Gastroesophageal sphincter (tissue), 4 donors: ENCODE measurements at regions not wholly inside any gene's neighbourhood (a gene's known extent, or its start where the extent isn't known, plus 50 kb on each side); places are given as distances from the start of the nearest gene placed in this dataset.

Experiments used
- ATAC-seq: fragments of 150-250 bp; one replicate; pipeline ENCODE4 v1.9.1; 2016; ENCODE audit warnings: mild to moderate bottlenecking, moderate library complexity
- H3K27ac ChIP-seq, 4 donors: fragments of 200-600 bp; sonication (generic) in 3 of 4; 1 replicate in 3 of 4; 2 replicates in 1 of 4; pipeline ENCODE4 v1.5.1; 2016 to 2019
- H3K27me3 ChIP-seq: fragments of 200-600 bp; sonication (generic); one replicate; pipeline ENCODE4 v1.5.1; 2019
- H3K36me3 ChIP-seq, 2 donors: fragments of 200-600 bp; sonication (generic); one replicate each; pipeline ENCODE4 v1.5.1; 2019; ENCODE audit warnings: control low read depth in 1 of 2
- H3K4me1 ChIP-seq, 3 donors: fragments of 200-600 bp; sonication (generic); 1 replicate in 2 of 3; 2 replicates in 1 of 3; pipeline ENCODE4 v1.5.1; 2016 to 2019; ENCODE audit warnings: control low read depth in 2 of 3
- H3K4me3 ChIP-seq, 2 donors: fragments of 200-600 bp; sonication (generic); one replicate each; pipeline ENCODE4 v1.5.1; 2019; ENCODE audit warnings: mild to moderate bottlenecking in 1 of 2, moderate library complexity in 1 of 2
- H3K9me3 ChIP-seq, 3 donors: fragments of 200-600 bp; sonication (generic); one replicate each; pipeline ENCODE4 v1.5.1; 2017 to 2019; ENCODE audit warnings: control low read depth in 2 of 3
- CTCF ChIP-seq, 4 experiments: fragments of 200-600 bp in 2 of 4; fragments of 450-650 bp in 2 of 4; sonication (generic) in 1 of 4; IDR thresholded peaks; one replicate each; pipeline ENCODE4 v1.5.1; 2017 to 2019; ENCODE audit warnings: antibody characterized with exemption in 4 of 4, mild to moderate bottlenecking in 2 of 4, moderate library complexity in 2 of 4
- EP300 ChIP-seq: sonication (generic); formaldehyde crosslinking; IDR thresholded peaks from one replicate; pipeline ENCODE4 v1.6.1; 2017; ENCODE audit warnings: antibody characterized with exemption, mild to moderate bottlenecking
- POLR2A ChIP-seq, 2 donors: fragments of 450-650 bp; IDR thresholded peaks; one replicate each; pipeline ENCODE4 v1.6.1; 2017; ENCODE audit warnings: antibody characterized with exemption in 2 of 2, mild to moderate bottlenecking in 2 of 2, moderate library complexity in 1 of 2
- POLR2AphosphoS5 ChIP-seq: sonication (generic); formaldehyde crosslinking; IDR thresholded peaks from one replicate; pipeline ENCODE4 v1.6.1; 2017; ENCODE audit warnings: antibody characterized with exemption
- WGBS, 2 donors: methylation state at CpG; one replicate each; pipeline ENCODE4 v1.1.5; 2018; ENCODE audit warnings: low coverage in 1 of 2; 5-methylcytosine and 5-hydroxymethylcytosine counted together

GRCh38 chr6:23269436-23269835, 700.1 kb downstream of the HDGFL1 start:
- WGBS, 2 donors = 80 to 88% methylated on average over 2 to 3 of the region's 3 CpGs
- Histone ChIP-seq H3K36me3 (no peaks in the 10 kb centered on the region), H3K27me3 (no peaks in the 10 kb centered on the region), H3K4me1 (no peaks in the 10 kb centered on the region), H3K4me3 (no peak overlapping the region), H3K9me3 (no peaks in the 10 kb centered on the region), H3K27ac (no peak overlapping the region)
- ATAC-seq = no peak
- TF ChIP-seq EP300 = no peak
- TF ChIP-seq CTCF (IDR thresholded peaks at IDR 0.05) = no peak
- no peak for TF ChIP-seq POLR2A (IDR thresholded peaks at IDR 0.05)
- no peak for TF ChIP-seq POLR2AphosphoS5

GRCh38 chr6:23272536-23272935, 703.2 kb downstream of the HDGFL1 start:
- Histone ChIP-seq H3K4me3 (no peak overlapping the region), H3K4me1 (no peaks in the 10 kb centered on the region), H3K27me3 (no peaks in the 10 kb centered on the region), H3K9me3 (no peaks in the 10 kb centered on the region), H3K27ac (no peak overlapping the region), H3K36me3 (no peaks in the 10 kb centered on the region)
- TF ChIP-seq EP300 (no peak), CTCF (IDR thresholded peaks at IDR 0.05) (no peak), POLR2AphosphoS5 (no peak), POLR2A (IDR thresholded peaks at IDR 0.05) (no peak)
- ATAC-seq = no peak

GRCh38 chr6:23277521-23278179, 708.3 kb downstream of the HDGFL1 start:
- 70 to 73% methylated on average over 4 of the region's 4 CpGs for WGBS, 2 donors

GRCh38 chr6:23278180-23278532, 708.8 kb downstream of the HDGFL1 start:
- Histone ChIP-seq H3K4me1 (no peaks in the 10 kb centered on the region), H3K27me3 (no peaks in the 10 kb centered on the region), H3K27ac (no peak overlapping the region), H3K4me3 (no peak overlapping the region), H3K36me3 (no peaks in the 10 kb centered on the region), H3K9me3 (no peaks in the 10 kb centered on the region)
- no peak for TF ChIP-seq POLR2A (IDR thresholded peaks at IDR 0.05)
- no peak for TF ChIP-seq EP300
- TF ChIP-seq CTCF (IDR thresholded peaks at IDR 0.05) = no peak
- no peak for TF ChIP-seq POLR2AphosphoS5
- WGBS, 2 donors = 72 to 95% methylated on average over 2 of the region's 2 CpGs
- no peak for ATAC-seq

More at GRCh38 chr6:23277521-23278179, 708.3 kb downstream of the HDGFL1 start:
- no peak overlapping the region for H3K4me3 ChIP-seq
- H3K9me3 ChIP-seq = no peaks in the 10 kb centered on the region
- no peak overlapping the region for H3K27ac ChIP-seq
- TF ChIP-seq CTCF (IDR thresholded peaks at IDR 0.05) (no peak), POLR2AphosphoS5 (no peak), EP300 (no peak), POLR2A (IDR thresholded peaks at IDR 0.05) (no peak)
- no peaks in the 10 kb centered on the region for H3K27me3 ChIP-seq
- H3K4me1 ChIP-seq = no peaks in the 10 kb centered on the region
- ATAC-seq = no peak
- no peaks in the 10 kb centered on the region for H3K36me3 ChIP-seq

GRCh38 chr6:23280437-23280836, 711.1 kb downstream of the HDGFL1 start:
- 60 to 72% methylated on average over 2 of the region's 2 CpGs for WGBS, 2 donors
- H3K4me1 ChIP-seq = no peaks in the 10 kb centered on the region
- no peak overlapping the region for H3K27ac ChIP-seq
- ATAC-seq = no peak
- H3K9me3 ChIP-seq = no peaks in the 10 kb centered on the region
- no peaks in the 10 kb centered on the region for H3K27me3 ChIP-seq
- no peaks in the 10 kb centered on the region for H3K36me3 ChIP-seq
- TF ChIP-seq EP300 (no peak), POLR2A (IDR thresholded peaks at IDR 0.05) (no peak), POLR2AphosphoS5 (no peak), CTCF (IDR thresholded peaks at IDR 0.05) (no peak)
- no peak overlapping the region for H3K4me3 ChIP-seq
